HG03025 (cell line): ENCODE measurements at regions not wholly inside any gene's neighbourhood (a gene's known extent, or its start where the extent isn't known, plus 50 kb on each side); places are given as distances from the start of the nearest gene placed in this dataset.
"Not testable (repeated sequence)": the region's sequence is repeated elsewhere in the genome, so short reads cannot be mapped to it uniquely, and the experiment has no call there.

Source experiments
- ATAC-seq: cut with Tn5 transposase; IDR thresholded peaks from one replicate; pipeline ENCODE4 v1.9.1; 2021; ENCODE audit warnings: mild to moderate bottlenecking, moderate library complexity; ENCODE audit not compliant: unreplicated experiment, low FRiP score

DNA sequence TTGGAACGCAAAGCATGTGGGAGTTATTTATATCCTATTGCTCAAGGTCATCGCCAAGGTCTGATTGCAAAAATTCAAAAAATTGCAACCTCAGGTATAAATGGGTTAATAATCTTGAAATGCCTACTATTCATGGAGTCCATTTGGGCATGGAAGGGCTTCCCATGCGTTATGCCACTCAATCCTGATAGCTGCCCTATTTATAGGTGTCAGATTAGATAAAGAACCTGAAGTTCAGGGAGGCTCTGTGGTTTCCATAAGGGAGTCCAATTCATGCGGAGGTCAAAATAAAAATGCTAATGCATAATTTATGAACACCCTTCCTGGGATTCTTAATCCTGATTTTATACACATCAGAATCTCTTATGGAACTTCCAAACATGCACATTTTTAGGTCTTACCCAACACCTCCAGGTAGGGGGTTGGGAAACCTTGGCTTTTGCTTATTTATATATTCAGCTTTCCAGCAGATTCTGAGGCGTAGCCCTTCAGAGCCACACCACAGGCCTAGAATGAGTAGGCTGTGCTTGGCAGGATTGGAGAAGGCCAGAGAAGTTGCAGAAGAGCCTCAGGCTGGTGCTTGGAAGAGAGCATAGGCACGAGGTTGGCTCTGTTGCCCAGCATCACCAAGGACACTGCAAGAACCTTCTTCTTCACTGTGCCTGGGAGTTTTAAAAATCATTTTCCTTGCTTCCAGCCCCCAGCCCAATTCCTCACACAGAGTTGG, 324.4 kb upstream of the CFAP20DC start:
- peak; percentile 15 for ATAC-seq

DNA sequence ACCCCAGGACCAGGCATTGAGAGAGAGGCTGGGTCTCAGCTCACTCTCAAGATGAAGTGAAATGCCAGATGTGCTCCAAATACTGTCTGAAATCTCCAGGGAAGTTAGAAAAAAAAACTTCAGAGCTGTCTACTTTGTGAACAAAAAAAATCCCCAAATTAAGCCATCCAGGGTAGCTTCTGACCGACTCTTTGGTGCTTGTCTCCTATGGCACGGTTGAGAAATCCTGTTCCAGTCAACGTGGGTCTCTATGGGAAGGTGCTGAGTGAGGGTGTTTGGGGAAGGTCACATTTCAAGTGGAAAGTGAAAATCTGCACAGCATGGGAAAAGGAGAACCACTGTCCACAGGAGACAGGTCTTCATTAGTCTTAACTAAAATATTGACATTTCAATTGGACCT, 322.5 kb upstream of the CFAP20DC start:
- ATAC-seq: no peak

GRCh38 chr3:59368900-59369675, 319.3 kb upstream of the CFAP20DC start:
- ATAC-seq: no peak

- ATAC-seq: no peak
Observed at GRCh38 chr3:59367150-59367549, 317.3 kb upstream of the CFAP20DC start.

DNA sequence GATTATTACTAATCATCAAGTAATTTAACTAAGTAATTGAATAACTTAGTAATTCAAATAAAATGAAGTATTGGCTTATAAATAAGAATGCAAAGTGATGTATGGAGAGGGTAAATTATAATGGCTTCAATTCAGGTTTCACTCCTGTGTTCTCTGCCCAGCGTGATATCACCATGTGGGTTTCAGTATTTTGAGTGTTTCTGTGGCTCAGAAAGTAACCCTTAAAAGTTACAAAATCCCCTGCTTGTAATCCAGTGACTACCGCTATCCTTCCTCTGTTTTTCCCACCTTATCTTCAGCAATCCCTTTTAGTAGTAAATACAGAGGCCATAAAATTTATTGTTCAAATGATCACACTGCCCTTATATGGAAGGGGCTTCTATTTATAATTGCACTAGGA, 316.4 kb upstream of the CFAP20DC start:
- ATAC-seq: no peak

GRCh38 chr3:59364496-59364895, 314.7 kb upstream of the CFAP20DC start:
- no peak for ATAC-seq

- ATAC-seq: not testable (repeated sequence)
Observed at GRCh38 chr3:59360312-59360711, 310.5 kb upstream of the CFAP20DC start.

DNA sequence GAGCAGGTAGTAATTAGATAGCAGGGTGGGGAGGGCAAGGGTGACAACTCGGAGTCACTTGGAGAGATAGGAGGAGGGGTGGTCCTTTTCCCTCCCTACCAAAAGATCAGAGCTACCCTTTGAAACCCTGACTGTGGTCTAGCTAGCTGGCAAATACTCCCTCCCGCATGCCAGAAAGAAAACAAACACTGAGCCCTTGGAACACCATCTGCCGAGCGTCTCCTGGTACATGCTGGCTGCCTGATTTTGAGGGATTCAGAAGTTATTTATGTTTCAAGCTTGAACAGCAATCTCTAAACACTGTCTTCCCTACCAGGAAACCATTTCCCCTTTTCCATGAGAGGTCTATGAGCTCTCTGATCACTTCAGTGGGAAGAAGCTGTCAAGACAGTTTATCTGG, 291.6 kb upstream of the CFAP20DC start:
- no peak for ATAC-seq

- ATAC-seq: no peak
Observed at GRCh38 chr3:59339818-59340217, 290.0 kb upstream of the CFAP20DC start.

GRCh38 chr3:59338934-59339333, 289.1 kb upstream of the CFAP20DC start:
- ATAC-seq: no peak

GRCh38 chr3:59335338-59335737, 285.5 kb upstream of the CFAP20DC start:
- ATAC-seq: no peak

DNA sequence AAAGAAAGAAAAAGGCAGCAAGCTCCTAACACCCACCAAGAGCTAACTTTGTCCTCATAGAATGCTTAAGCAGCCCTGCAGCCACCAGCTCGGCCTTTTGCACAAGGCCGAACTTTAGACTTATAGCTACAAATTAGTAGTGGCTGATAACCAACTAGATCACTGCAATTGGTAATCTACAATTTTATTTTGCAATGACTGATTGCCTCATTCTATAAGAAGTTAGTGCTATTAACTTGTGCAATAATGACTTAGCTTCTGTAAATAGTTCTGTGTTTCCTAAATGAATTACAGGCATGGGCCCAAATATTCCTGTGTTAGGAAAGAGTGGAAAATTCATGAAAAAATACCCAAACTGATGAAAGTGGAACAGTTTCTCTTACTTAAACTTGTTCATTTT, 284.8 kb upstream of the CFAP20DC start:
- no peak for ATAC-seq

GRCh38 chr3:59327376-59327808, 277.6 kb upstream of the CFAP20DC start:
- ATAC-seq: no peak

DNA sequence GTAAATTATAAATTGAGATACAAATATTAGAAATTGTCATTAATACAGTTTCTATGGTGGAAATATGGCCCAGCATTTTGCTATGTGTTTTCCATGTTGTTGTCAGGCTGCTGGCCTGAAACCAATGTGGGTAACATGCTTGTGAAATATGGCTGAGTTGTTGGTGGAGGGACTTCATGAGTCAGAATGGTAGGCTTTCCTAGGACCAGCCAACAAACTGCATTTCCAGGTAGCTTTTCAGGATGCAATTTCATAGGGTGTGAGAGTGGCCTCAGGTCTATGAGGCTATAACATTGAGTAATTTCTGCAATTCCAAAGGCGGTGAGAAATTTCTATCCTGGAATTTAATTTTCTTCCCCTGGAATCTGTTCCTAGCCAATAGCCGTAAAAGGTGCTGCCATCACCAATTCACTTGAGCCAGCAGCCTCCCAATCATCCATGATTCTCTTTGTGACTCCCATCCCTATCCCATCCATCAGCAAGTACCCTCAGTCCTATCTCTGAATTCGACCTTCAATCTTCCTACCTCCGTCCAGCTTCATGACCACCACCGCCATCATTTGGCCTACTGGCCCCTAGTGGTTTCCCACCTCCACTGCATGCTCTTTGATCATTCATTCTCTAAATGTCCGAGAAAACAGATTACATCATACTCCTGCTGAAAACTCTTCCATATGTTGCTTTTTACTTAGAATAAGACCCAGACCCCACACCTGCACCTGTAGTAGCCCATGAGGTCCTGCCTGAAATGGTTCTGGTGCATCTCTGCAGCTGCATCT, 276.6 kb upstream of the CFAP20DC start:
- no peak for ATAC-seq

GRCh38 chr3:59321881-59322540, 272.2 kb upstream of the CFAP20DC start:
- no peak for ATAC-seq

GRCh38 chr3:59320080-59320479, 270.3 kb upstream of the CFAP20DC start:
- no peak for ATAC-seq

GRCh38 chr3:59319442-59319841, 269.6 kb upstream of the CFAP20DC start:
- no peak for ATAC-seq

GRCh38 chr3:59318881-59319280, 269.1 kb upstream of the CFAP20DC start:
- no peak for ATAC-seq

- ATAC-seq: no peak
Observed at GRCh38 chr3:59317386-59317785, 267.6 kb upstream of the CFAP20DC start.

DNA sequence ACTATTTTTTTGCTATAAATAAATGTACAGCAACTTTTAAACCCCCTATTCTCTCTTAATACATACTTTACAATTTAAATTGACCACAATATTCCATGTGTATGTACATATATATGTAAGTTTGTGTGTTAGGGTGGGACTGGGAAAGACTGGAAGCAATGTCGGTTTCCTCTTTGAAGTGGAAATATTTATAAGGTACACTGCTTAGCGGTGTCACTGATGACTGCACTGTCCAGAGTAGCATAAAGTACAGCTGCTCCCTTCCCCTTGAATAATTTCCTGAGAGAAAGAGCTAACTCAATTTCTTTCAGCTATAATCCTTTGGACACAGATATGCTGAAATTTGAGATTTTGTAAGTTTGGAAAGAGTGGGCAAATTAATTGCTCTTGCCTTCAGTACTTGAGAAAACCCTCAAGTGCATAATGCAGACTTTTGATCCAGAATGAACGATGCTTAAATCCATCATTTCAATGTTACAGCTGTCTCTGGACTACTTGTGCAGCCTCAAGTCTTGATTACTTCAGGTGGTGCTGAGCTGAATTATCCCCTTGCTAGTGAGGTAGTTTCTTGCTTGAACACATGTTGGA, 267.0 kb upstream of the CFAP20DC start:
- ATAC-seq: no peak
